ENCODE measurements at regions not wholly inside any gene's neighbourhood (a gene's known extent, or its start where the extent isn't known, plus 50 kb on each side); places are given as distances from the start of the nearest gene placed in this dataset.

DNA sequence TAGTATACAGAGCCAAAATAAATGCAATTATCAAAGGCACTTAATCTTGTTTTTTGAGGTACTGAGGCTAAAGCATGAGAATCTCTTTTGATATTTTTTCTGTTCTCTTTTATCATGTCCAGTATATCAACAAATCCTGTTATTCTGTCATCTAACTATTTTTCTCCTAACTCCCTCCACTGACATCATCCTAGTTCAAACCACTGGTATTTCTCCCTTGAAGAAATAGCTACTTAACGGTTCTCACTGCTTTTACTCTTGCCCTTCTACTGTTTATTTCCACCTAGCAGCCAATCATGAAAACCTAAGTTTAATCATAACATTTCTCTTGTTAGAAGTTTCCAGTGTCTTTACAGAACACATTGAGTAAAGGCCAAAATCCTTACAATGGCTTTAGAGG, 317.6 kb downstream of the GPD2 start:
- Histone ChIP-seq H3K27ac (no peak overlapping the region), H3K36me3 (no peaks in the 10 kb centered on the region), H3K4me3 (no peak overlapping the region), H3K4me1 (no peaks in the 10 kb centered on the region), H3K9me3 (no peaks in the 10 kb centered on the region), H3K27me3 (no peaks in the 10 kb centered on the region)
- no peak for DNase-seq
- TF ChIP-seq, protein P1, sequence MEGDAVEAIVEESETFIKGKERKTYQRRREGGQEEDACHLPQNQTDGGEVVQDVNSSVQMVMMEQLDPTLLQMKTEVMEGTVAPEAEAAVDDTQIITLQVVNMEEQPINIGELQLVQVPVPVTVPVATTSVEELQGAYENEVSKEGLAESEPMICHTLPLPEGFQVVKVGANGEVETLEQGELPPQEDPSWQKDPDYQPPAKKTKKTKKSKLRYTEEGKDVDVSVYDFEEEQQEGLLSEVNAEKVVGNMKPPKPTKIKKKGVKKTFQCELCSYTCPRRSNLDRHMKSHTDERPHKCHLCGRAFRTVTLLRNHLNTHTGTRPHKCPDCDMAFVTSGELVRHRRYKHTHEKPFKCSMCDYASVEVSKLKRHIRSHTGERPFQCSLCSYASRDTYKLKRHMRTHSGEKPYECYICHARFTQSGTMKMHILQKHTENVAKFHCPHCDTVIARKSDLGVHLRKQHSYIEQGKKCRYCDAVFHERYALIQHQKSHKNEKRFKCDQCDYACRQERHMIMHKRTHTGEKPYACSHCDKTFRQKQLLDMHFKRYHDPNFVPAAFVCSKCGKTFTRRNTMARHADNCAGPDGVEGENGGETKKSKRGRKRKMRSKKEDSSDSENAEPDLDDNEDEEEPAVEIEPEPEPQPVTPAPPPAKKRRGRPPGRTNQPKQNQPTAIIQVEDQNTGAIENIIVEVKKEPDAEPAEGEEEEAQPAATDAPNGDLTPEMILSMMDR (IDR thresholded peaks at IDR 0.05) = no peak
- intact Hi-C loops (cut with DNase I; ENCODE audit: low total_unique reads) = no loop called here

DNA sequence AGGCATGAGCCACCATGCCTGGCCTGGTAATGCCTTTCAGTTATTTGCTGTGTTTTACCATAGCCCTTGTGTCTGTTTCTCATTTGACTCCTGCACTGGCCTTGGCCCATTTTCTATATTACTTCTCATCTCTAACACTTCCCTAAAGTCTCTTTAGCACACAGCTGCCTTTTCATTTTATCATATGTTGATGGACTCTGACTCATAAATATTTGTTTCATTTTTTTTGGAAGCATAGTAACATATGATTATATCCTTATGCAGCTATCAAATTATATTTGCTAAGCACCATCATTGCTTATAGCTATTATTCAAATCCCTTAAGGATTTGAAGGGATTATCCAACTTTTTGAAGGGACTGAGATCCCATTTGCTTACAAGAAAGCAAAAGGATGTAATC, 320.3 kb downstream of the GPD2 start:
- H3K9me3 ChIP-seq = peaks cover 0 to 5% (median 0%) of the 10 kb centered on the region in 3 donors
- H3K27me3 ChIP-seq = no peaks in the 10 kb centered on the region
- H3K4me3 ChIP-seq = no peak overlapping the region
- no peak for DNase-seq
- H3K36me3 ChIP-seq = no peaks in the 10 kb centered on the region
- H3K4me1 ChIP-seq = no peaks in the 10 kb centered on the region
- TF ChIP-seq, protein P1 (IDR thresholded peaks at IDR 0.05) = no peak
- intact Hi-C loops (cut with DNase I; ENCODE audit: low total_unique reads) = no loop called here
- no peak overlapping the region for H3K27ac ChIP-seq

DNA sequence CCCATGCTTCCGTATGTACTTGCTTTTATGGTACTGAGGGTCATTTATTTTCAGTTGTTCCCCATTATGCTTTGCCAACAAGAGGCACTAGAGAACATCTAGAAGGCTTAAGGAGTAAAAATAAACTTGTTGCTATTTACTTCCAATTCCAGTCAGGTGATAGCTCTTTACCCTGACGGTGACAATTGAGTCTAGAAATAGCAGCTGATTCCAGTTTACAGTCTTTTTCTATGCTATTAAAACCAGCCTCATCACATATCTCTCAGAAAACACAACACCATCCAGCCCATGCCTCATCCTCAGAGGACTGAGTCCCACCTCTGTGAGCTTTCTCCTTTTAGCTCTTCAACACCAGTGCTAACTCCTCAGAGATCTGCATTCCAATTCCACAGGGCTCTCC, 327.0 kb downstream of the GPD2 start:
- no peak for DNase-seq
- intact Hi-C loops (cut with DNase I; ENCODE audit: low total_unique reads) = no loop called here
- Histone ChIP-seq H3K4me1 (no peaks in the 10 kb centered on the region), H3K27me3 (no peaks in the 10 kb centered on the region), H3K36me3 (no peaks in the 10 kb centered on the region), H3K27ac (no peak overlapping the region), H3K9me3 (peaks cover 0 to 5% (median 0%) of the 10 kb centered on the region in 3 donors), H3K4me3 (no peak overlapping the region)
- TF ChIP-seq, protein P1 (IDR thresholded peaks at IDR 0.05) = no peak

GRCh38 chr2:156765043-156765442, 328.9 kb downstream of the GPD2 start:
- TF ChIP-seq, protein P1 (IDR thresholded peaks at IDR 0.05) = no peak
- H3K36me3 ChIP-seq = no peaks in the 10 kb centered on the region

DNA sequence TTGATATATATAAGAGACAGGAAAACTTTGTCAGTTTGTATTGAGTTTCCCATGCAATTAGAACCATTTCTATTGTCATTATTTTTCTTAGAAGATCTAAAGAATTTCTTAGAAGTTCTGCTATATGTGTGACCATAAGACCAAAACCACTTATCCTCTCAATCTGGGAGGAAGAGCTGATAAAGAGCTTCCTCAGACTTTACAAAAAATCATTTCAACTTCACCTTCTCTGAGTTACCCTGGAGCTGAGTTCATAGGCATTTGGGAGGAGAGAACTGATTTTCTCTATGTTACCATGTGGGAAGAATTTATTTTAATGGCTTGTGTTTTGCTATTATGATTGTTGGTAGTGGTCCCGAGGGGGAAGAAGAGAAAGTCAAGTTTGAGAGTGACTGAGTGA, 329.3 kb downstream of the GPD2 start:
- Histone ChIP-seq H3K36me3 (no peaks in the 10 kb centered on the region), H3K27ac (no peak overlapping the region), H3K9me3 (peaks cover 0 to 13% (median 5%) of the 10 kb centered on the region in 3 donors), H3K4me1 (no peaks in the 10 kb centered on the region), H3K4me3 (no peak overlapping the region), H3K27me3 (no peaks in the 10 kb centered on the region)
- TF ChIP-seq, protein P1 (IDR thresholded peaks at IDR 0.05) = no peak
- intact Hi-C loops (cut with DNase I; ENCODE audit: low total_unique reads) = no loop called here
- DNase-seq = no peak

More at GRCh38 chr2:156765043-156765442, 328.9 kb downstream of the GPD2 start:
- Histone ChIP-seq H3K27ac (no peak overlapping the region), H3K27me3 (no peaks in the 10 kb centered on the region), H3K4me3 (no peak overlapping the region), H3K4me1 (no peaks in the 10 kb centered on the region), H3K9me3 (peaks cover 0 to 12% (median 1%) of the 10 kb centered on the region in 3 donors)
- no peak for DNase-seq
- intact Hi-C loops (cut with DNase I; ENCODE audit: low total_unique reads) = no loop called here

DNA sequence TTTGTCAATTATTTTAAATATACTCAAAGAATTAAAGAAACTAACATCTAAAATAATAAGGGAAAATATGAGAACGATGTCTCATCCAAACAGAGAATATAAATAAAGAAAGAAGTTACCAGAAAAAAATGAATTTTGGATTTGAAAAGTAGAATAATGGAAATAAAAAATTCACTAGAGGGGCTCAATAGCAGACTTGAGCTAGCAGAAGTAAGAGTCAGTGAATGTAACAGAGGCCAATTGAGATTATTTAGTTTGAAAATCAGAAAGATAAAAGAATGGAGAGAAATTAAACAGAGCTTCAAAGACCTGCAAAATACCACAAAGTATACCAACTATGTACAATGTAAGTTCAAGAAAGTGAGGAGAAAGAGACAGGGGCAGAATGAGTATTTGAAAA, 333.6 kb downstream of the GPD2 start:
- Histone ChIP-seq H3K27me3 (no peaks in the 10 kb centered on the region), H3K36me3 (no peaks in the 10 kb centered on the region), H3K9me3 (peaks cover 0 to 16% (median 7%) of the 10 kb centered on the region in 3 donors), H3K27ac (no peak overlapping the region), H3K4me3 (no peak overlapping the region), H3K4me1 (no peaks in the 10 kb centered on the region)
- TF ChIP-seq, protein P1 (IDR thresholded peaks at IDR 0.05) = no peak
- intact Hi-C loops (cut with DNase I; ENCODE audit: low total_unique reads) = no loop called here
- DNase-seq = no peak
